Myocyte (in vitro differentiated cells): ENCODE measurements at regions not wholly inside any gene's neighbourhood (a gene's known extent, or its start where the extent isn't known, plus 50 kb on each side); places are given as distances from the start of the nearest gene placed in this dataset.
"Not testable (repeated sequence)": the region's sequence is repeated elsewhere in the genome, so short reads cannot be mapped to it uniquely, and the experiment has no call there.

ENCODE experiments used
- DNase-seq: peaks from one replicate; pipeline ENCODE4 v3.0.0-alpha.2; 2012; ENCODE audit warnings: low read depth

GRCh38 chrX:93868289-93868965, 194.4 kb downstream of the FAM133A start:
- no peak for DNase-seq

GRCh38 chrX:93874554-93874953, 200.5 kb downstream of the FAM133A start:
- peak; percentile 0 for DNase-seq

- no peak for DNase-seq
These were observed 201.7 kb downstream of the FAM133A start for GRCh38 chrX:93875621-93876282.

GRCh38 chrX:93921041-93921440, 247.0 kb downstream of the FAM133A start:
- not testable (repeated sequence) for DNase-seq

GRCh38 chrX:93932471-93933220, 258.6 kb downstream of the FAM133A start:
- no peak for DNase-seq

- DNase-seq, result no peak
These were observed 303.6 kb downstream of the FAM133A start for GRCh38 chrX:93977641-93978040.

GRCh38 chrX:93985344-93986307, 311.6 kb downstream of the FAM133A start:
- no peak for DNase-seq
